IMR-90 (cell line): ENCODE measurements at regions not wholly inside any gene's neighbourhood (a gene's known extent, or its start where the extent isn't known, plus 50 kb on each side); places are given as distances from the start of the nearest gene placed in this dataset.

Experiments used
- ATAC-seq: fragments of 200-7000 bp; cut with Tn5 transposase; 2 replicates; pipeline ENCODE4 v1.9.1; 2020; ENCODE audit warnings: low read depth, mild to moderate bottlenecking, moderate library complexity
- BruUV-seq: library from RNA; stranded (reverse); fragments of 400-500 nt; replicated peaks from 2 replicates; lab custom pipeline; 2021; lab: Mats Ljungman, UMichigan
- CTCF ChIA-PET: fragments of 300-600 bp; formaldehyde crosslinking; extraction: SDS; loops from one replicate; lab custom pipeline; 2021; ENCODE audit warnings: antibody characterized with exemption; lab: Yijun Ruan, JAX
- POLR2A ChIA-PET: fragments of 300-600 bp; sonication (Branson Sonifier 250); formaldehyde crosslinking; loops from one replicate; lab custom pipeline; 2022; ENCODE audit warnings: antibody characterized with exemption; ENCODE audit not compliant: unreplicated experiment; lab: Charles Lee
- DNase-seq: peaks from one replicate; pipeline ENCODE4 v3.0.0; 2013
- H2AFZ ChIP-seq: replicated peaks from 2 replicates; pipeline ENCODE3; 2013; ENCODE audit warnings: low read length, mild to moderate bottlenecking; ENCODE audit not compliant: poor library complexity
- H2AK5ac ChIP-seq: 2 replicates; pipeline ENCODE4 v1.6.1; 2013; ENCODE audit warnings: low read depth, low read length, inconsistent platforms
- H2AK9ac ChIP-seq: replicated peaks from 2 replicates; pipeline ENCODE3; 2013; ENCODE audit warnings: mild to moderate bottlenecking, low read depth, low read length, moderate library complexity; ENCODE audit not compliant: poor library complexity
- H2BK120ac ChIP-seq: 2 replicates; pipeline ENCODE4 v1.6.1; 2013; ENCODE audit warnings: low read depth, low read length, inconsistent platforms
- H2BK15ac ChIP-seq: 3 replicates; pipeline ENCODE4 v1.6.1; 2013; ENCODE audit warnings: low read depth, low read length, inconsistent platforms
- H2BK20ac ChIP-seq: 2 replicates; pipeline ENCODE4 v1.6.1; 2013; ENCODE audit warnings: low read depth, mild to moderate bottlenecking, inconsistent platforms, low read length, moderate library complexity
- H2BK5ac ChIP-seq: 2 replicates; pipeline ENCODE4 v1.6.1; 2013; ENCODE audit warnings: mild to moderate bottlenecking, low read depth, low read length, inconsistent platforms; ENCODE audit not compliant: poor library complexity, severe bottlenecking
- H3K14ac ChIP-seq: replicated peaks from 2 replicates; pipeline ENCODE4 v1.6.1; 2013; ENCODE audit warnings: low read depth, low read length, inconsistent platforms
- H3K18ac ChIP-seq: 2 replicates; pipeline ENCODE4 v1.6.1; 2013; ENCODE audit warnings: low read depth, low read length, control low read depth
- H3K23ac ChIP-seq: 2 replicates; pipeline ENCODE4 v1.6.1; 2013; ENCODE audit warnings: low read depth, low read length, inconsistent platforms
- H3K27ac ChIP-seq: 2 replicates; pipeline ENCODE4 v1.5.1; 2013; ENCODE audit warnings: mild to moderate bottlenecking, control low read depth, low read length; ENCODE audit not compliant: insufficient read depth
- H3K27me3 ChIP-seq: 2 replicates; pipeline ENCODE4 v1.6.1; 2013; ENCODE audit warnings: low read length; ENCODE audit not compliant: control insufficient read depth, insufficient read depth
- H3K36me3 ChIP-seq: 2 replicates; pipeline ENCODE4 v1.6.1; 2013; ENCODE audit warnings: low read length, mixed read lengths; ENCODE audit not compliant: control insufficient read depth, insufficient read depth
- H3K4ac ChIP-seq: 2 replicates; pipeline ENCODE4 v1.6.1; 2013; ENCODE audit warnings: low read depth, low read length, inconsistent platforms
- H3K4me1 ChIP-seq: 2 replicates; pipeline ENCODE4 v1.6.1; 2013; ENCODE audit warnings: low read length, mixed read lengths; ENCODE audit not compliant: control insufficient read depth, insufficient read depth
- H3K4me2 ChIP-seq: 2 replicates; pipeline ENCODE4 v1.6.1; 2013; ENCODE audit warnings: low read depth, mild to moderate bottlenecking, control low read depth, low read length, moderate library complexity
- H3K4me3 ChIP-seq: 2 replicates; pipeline ENCODE4 v1.5.1; 2013; ENCODE audit warnings: low read depth, mild to moderate bottlenecking, control low read depth, low read length, moderate library complexity; ENCODE audit not compliant: insufficient read depth
- H3K56ac ChIP-seq: 2 replicates; pipeline ENCODE4 v1.6.1; 2013; ENCODE audit warnings: low read length, inconsistent platforms; ENCODE audit not compliant: insufficient read depth; ENCODE audit errors: extremely low read depth
- H3K79me1 ChIP-seq, 2 experiments: 2 replicates each; pipeline ENCODE4 v1.6.1; 2013; ENCODE audit warnings: low read length in 2 of 2, inconsistent platforms in 1 of 2, low read depth in 1 of 2
- H3K9ac ChIP-seq: 2 replicates; pipeline ENCODE4 v1.6.1; 2013; ENCODE audit warnings: low read depth, low read length, control low read depth
- H3K9me1 ChIP-seq: 2 replicates; pipeline ENCODE4 v1.6.1; 2013; ENCODE audit warnings: low read length, inconsistent platforms; ENCODE audit not compliant: insufficient read depth
- H3K9me3 ChIP-seq: 2 replicates; pipeline ENCODE4 v1.6.1; 2013; ENCODE audit warnings: low read length; ENCODE audit not compliant: control insufficient read depth, insufficient read depth
- H4K20me1 ChIP-seq: 2 replicates; pipeline ENCODE4 v1.6.1; 2013; ENCODE audit warnings: low read length, inconsistent platforms; ENCODE audit not compliant: insufficient read depth
- H4K5ac ChIP-seq: 2 replicates; pipeline ENCODE4 v1.6.1; 2013; ENCODE audit warnings: mild to moderate bottlenecking, low read depth, low read length, control low read depth
- H4K8ac ChIP-seq, 2 experiments: 2 replicates each; pipeline ENCODE4 v1.6.1; 2013; ENCODE audit warnings: low read depth in 2 of 2, low read length in 2 of 2, control low read depth in 1 of 2, inconsistent platforms in 1 of 2
- H4K91ac ChIP-seq: 2 replicates; pipeline ENCODE4 v1.6.1; 2013; ENCODE audit warnings: low read depth, low read length, inconsistent platforms; ENCODE audit not compliant: insufficient read depth
- BHLHE40 ChIP-seq: fragments of 150-350 bp; IDR thresholded peaks from 2 replicates; pipeline ENCODE4 v1.6.1; 2016; ENCODE audit warnings: mild to moderate bottlenecking, low read depth, low read length
- ELK1 ChIP-seq: fragments of 150-350 bp; IDR thresholded peaks from 2 replicates; pipeline ENCODE4 v1.6.1; 2016; ENCODE audit warnings: low read depth, mild to moderate bottlenecking, low read length, moderate library complexity, borderline replicate concordance
- MAFK ChIP-seq: IDR thresholded peaks from 2 replicates; pipeline ENCODE4 v1.6.1; 2012; ENCODE audit warnings: low read depth, low read length, improper control_type of control experiment
- MXI1 ChIP-seq: IDR thresholded peaks from 2 replicates; pipeline ENCODE4 v1.6.1; 2012; ENCODE audit warnings: low read depth, mild to moderate bottlenecking, low read length, moderate library complexity, borderline replicate concordance
- POLR2A ChIP-seq: IDR thresholded peaks from 2 replicates; pipeline ENCODE4 v1.6.1; 2012; ENCODE audit warnings: mild to moderate bottlenecking, low read depth, low read length
- RAD21 ChIP-seq: IDR thresholded peaks from 2 replicates; pipeline ENCODE4 v1.6.1; 2012; ENCODE audit warnings: low read length, improper control_type of control experiment
- RCOR1 ChIP-seq: IDR thresholded peaks from 2 replicates; pipeline ENCODE4 v1.6.1; 2012; ENCODE audit warnings: mild to moderate bottlenecking, low read length, improper control_type of control experiment; ENCODE audit not compliant: insufficient replicate concordance
- RFX5 ChIP-seq: IDR thresholded peaks from 2 replicates; pipeline ENCODE4 v1.8.0; 2012; ENCODE audit warnings: low read depth, mild to moderate bottlenecking, low read length, moderate library complexity
- SMC3 ChIP-seq: fragments of 150-350 bp; IDR thresholded peaks from 2 replicates; pipeline ENCODE4 v1.6.1; 2016; ENCODE audit warnings: low read depth, mild to moderate bottlenecking, antibody characterized with exemption, low read length, moderate library complexity
- USF2 ChIP-seq: fragments of 150-350 bp; IDR thresholded peaks from 2 replicates; pipeline ENCODE4 v1.6.1; 2017; ENCODE audit warnings: mild to moderate bottlenecking, antibody characterized with exemption, low read length, low read depth
- WGBS, 2 experiments: methylation state at CpG; one replicate each; pipeline versions ENCODE4 v1.1.5 to v1.1.7; 2013; ENCODE audit warnings: missing lambda C conversion rate in 2 of 2; ENCODE audit not compliant: insufficient read length in 1 of 2; ENCODE audit errors: extremely low coverage in 2 of 2; 5-methylcytosine and 5-hydroxymethylcytosine counted together
- dilution Hi-C: fragments of 300-500 bp; cut with HindIII; formaldehyde crosslinking; loops from one replicate; pipeline ENCODE4 v1.14.3; 2018; ENCODE audit warnings: low sequenced_read_pairs; ENCODE audit not compliant: unreplicated experiment
- in situ Hi-C: fragments of 300-500 bp; cut with MboI; formaldehyde crosslinking; loops from 3 replicates; pipeline ENCODE4 v1.14.3; 2019; ENCODE audit warnings: low sequenced_read_pairs, inconsistent platforms, mixed read lengths
- intact Hi-C: fragments of 100-400 bp; cut with micrococcal nuclease; formaldehyde crosslinking; loops from 2 replicates; pipeline ENCODE4 v1.10.0; 2022

GRCh38 chr4:3683744-3684421, 82.3 kb upstream of the ADRA2C start:
- in situ Hi-C loops (no loop called here), intact Hi-C loops (no loop called here), dilution Hi-C loops (no loop called here)
- Histone ChIP-seq H2BK15ac (no peak overlapping the region), H3K27me3 (peaks cover 40% of the 10 kb centered on the region), H3K79me1 (no peaks in the 10 kb centered on the region), H2BK20ac (no peak overlapping the region), H2AK5ac (no peak overlapping the region), H3K9ac (no peak overlapping the region), H4K91ac (no peak overlapping the region), H3K4me3 (no peak overlapping the region), H3K18ac (no peak overlapping the region), H4K8ac (no peak overlapping the region), H3K9me1 (no peaks in the 10 kb centered on the region; the same call in 1 of the 2 replicates), H4K20me1 (no peaks in the 10 kb centered on the region), H3K36me3 (no peaks in the 10 kb centered on the region), H2AK9ac (no peak overlapping the region), H3K4me1 (no peaks in the 10 kb centered on the region), H2AFZ (no peak overlapping the region), H2BK5ac (no peak overlapping the region), H3K56ac (no peak overlapping the region), H3K27ac (no peak overlapping the region), H3K14ac (no peak overlapping the region), H3K23ac (no peak overlapping the region), H3K9me3 (no peaks in the 10 kb centered on the region), H2BK120ac (no peak overlapping the region), H3K4me2 (no peak overlapping the region), H4K5ac (no peak overlapping the region), H3K4ac (no peak overlapping the region)
- 75% methylated on average over 13 of the region's 30 CpGs; no CpG with 5 or more reads in 1 of the 2 experiments for WGBS, 2 experiments
- ChIA-PET CTCF (no interaction called here), POLR2A (no interaction called here)
- no peak for ATAC-seq
- BruUV-seq, result no TSS peak
- no peak for DNase-seq
- TF ChIP-seq MAFK (no peak), RAD21 (no peak), SMC3 (no peak), MXI1 (no peak), ELK1 (no peak), POLR2A (no peak), RCOR1 (no peak), USF2 (no peak), RFX5 (no peak), BHLHE40 (no peak)
